ENCODE measurements at regions not wholly inside any gene's neighbourhood (a gene's known extent, or its start where the extent isn't known, plus 50 kb on each side); places are given as distances from the start of the nearest gene placed in this dataset.

DNA sequence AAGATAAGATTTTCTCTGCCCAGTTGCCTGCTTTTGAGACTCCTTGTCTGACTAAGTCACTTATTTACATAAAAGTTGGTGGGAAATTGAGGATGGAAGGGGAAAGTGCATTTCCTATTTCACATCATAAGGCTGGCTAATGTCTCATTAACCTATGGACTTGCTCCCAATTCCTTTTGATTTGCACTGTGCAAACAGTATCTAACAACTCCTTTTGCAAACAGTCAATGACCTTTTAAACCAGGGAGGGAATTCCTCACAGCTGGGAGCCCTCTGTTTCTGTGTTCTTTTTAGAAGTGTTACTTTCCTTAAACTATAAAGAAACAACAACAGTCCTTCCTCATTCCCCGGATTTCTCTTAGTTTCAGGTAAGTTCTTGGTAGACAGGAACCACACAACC, 272.8 kb downstream of the RND3 start:
- no peak overlapping the region for H3K4me3 ChIP-seq
- TF ChIP-seq, protein P1, sequence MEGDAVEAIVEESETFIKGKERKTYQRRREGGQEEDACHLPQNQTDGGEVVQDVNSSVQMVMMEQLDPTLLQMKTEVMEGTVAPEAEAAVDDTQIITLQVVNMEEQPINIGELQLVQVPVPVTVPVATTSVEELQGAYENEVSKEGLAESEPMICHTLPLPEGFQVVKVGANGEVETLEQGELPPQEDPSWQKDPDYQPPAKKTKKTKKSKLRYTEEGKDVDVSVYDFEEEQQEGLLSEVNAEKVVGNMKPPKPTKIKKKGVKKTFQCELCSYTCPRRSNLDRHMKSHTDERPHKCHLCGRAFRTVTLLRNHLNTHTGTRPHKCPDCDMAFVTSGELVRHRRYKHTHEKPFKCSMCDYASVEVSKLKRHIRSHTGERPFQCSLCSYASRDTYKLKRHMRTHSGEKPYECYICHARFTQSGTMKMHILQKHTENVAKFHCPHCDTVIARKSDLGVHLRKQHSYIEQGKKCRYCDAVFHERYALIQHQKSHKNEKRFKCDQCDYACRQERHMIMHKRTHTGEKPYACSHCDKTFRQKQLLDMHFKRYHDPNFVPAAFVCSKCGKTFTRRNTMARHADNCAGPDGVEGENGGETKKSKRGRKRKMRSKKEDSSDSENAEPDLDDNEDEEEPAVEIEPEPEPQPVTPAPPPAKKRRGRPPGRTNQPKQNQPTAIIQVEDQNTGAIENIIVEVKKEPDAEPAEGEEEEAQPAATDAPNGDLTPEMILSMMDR (IDR thresholded peaks at IDR 0.05): no peak
- TF ChIP-seq POLR2A (IDR thresholded peaks at IDR 0.05): no peak
- intact Hi-C loops (cut with DNase I): no loop called here
- H3K9me3 ChIP-seq: no peaks in the 10 kb centered on the region
- H3K4me1 ChIP-seq: peaks cover 0 to 2% (median 0%) of the 10 kb centered on the region in 12 donors
- H3K36me3 ChIP-seq: no peaks in the 10 kb centered on the region
- no peaks in the 10 kb centered on the region for H3K27me3 ChIP-seq
- DNase-seq (no peak), ATAC-seq (no peak)
- 46 to 66% (median 52%) methylated on average over 1 of the region's 1 CpG for WGBS, 4 donors
- no peak overlapping the region for H3K27ac ChIP-seq

DNA sequence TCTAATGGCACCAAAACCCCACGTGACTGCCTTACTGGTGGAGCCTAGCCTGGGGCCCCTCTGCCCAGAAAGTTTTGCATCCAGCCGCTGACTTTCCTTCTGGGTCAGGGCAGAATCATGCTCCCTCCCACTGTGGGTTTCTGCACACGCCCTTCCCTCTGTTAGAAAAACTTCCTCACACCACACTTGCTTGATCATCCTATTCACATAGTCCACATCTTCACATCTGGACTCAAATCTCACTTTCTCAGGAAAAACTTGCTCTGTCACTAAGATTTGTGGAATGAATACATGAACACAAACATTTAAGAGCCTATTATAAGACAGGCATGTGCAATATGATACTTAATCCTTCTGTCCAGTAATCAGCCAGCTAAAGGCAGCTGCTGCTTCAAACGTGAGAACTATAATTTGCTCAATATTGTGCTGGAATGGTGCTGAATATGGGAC, 274.7 kb downstream of the RND3 start:
- Histone ChIP-seq H3K9me3 (no peaks in the 10 kb centered on the region), H3K4me3 (no peak overlapping the region), H3K27me3 (no peaks in the 10 kb centered on the region), H3K36me3 (no peaks in the 10 kb centered on the region), H3K4me1 (peaks cover 0 to 2% (median 0%) of the 10 kb centered on the region in 12 donors), H3K27ac (no peak overlapping the region)
- no peak for ATAC-seq
- no peak for DNase-seq
- intact Hi-C loops (cut with DNase I): no loop called here
- WGBS, 4 donors: 50 to 56% (median 55%) methylated on average over 4 of the region's 4 CpGs
- TF ChIP-seq, protein P1 (IDR thresholded peaks at IDR 0.05): no peak
- TF ChIP-seq POLR2A (IDR thresholded peaks at IDR 0.05): no peak

DNA sequence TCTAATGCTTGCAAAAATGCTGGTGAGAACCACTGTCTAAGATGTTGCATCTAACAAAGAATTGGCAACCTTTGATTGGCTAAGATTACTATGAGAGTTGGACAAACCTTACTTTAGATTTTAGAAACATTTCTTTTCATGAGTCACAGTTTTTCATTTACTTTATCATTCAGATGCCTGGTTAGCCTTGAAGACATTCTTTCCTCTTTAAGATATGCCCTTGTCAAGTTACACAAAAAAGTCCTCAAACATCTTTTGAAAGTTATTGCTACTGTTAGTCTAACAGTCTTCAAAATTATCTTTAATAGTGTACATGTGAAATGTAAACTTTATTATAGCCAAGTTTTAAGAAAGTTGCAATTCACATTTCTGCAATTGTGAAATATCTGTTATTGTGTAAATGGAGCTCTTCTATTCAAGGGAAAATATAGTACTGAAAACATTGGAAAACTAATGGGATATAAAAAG, 276.3 kb downstream of the RND3 start:
- intact Hi-C loops (cut with DNase I): no loop called here
- ATAC-seq (no peak), DNase-seq (no peak)
- no peaks in the 10 kb centered on the region for H3K27me3 ChIP-seq
- no peaks in the 10 kb centered on the region for H3K9me3 ChIP-seq
- TF ChIP-seq POLR2A (IDR thresholded peaks at IDR 0.05): no peak
- TF ChIP-seq, protein P1 (IDR thresholded peaks at IDR 0.05): no peak
- no peaks in the 10 kb centered on the region for H3K36me3 ChIP-seq
- peaks cover 0 to 2% (median 0%) of the 10 kb centered on the region in 12 donors for H3K4me1 ChIP-seq
- no peak overlapping the region for H3K27ac ChIP-seq
- no peak overlapping the region for H3K4me3 ChIP-seq

- DNase-seq: no peak
- H3K27me3 ChIP-seq: no peaks in the 10 kb centered on the region
- WGBS, 4 donors: 72 to 79% (median 77%) methylated on average over 2 of the region's 2 CpGs
- no peaks in the 10 kb centered on the region for H3K36me3 ChIP-seq
- no peaks in the 10 kb centered on the region for H3K9me3 ChIP-seq
- no peak overlapping the region for H3K4me3 ChIP-seq
- H3K27ac ChIP-seq: no peak overlapping the region
- peaks cover 0 to 2% (median 0%) of the 10 kb centered on the region in 12 donors for H3K4me1 ChIP-seq
- intact Hi-C loops (cut with DNase I): no loop called here
- TF ChIP-seq POLR2A (IDR thresholded peaks at IDR 0.05): no peak
- TF ChIP-seq, protein P1 (IDR thresholded peaks at IDR 0.05): no peak
- no peak for ATAC-seq
These were observed 277.7 kb downstream of the RND3 start for GRCh38 chr2:150209746-150210145.
